Nucleus accumbens (tissue), 56 donors: ENCODE measurements at regions not wholly inside any gene's neighbourhood (a gene's known extent, or its start where the extent isn't known, plus 50 kb on each side); places are given as distances from the start of the nearest gene placed in this dataset.
"Not testable (repeated sequence)": the region's sequence is repeated elsewhere in the genome, so short reads cannot be mapped to it uniquely, and the experiment has no call there.

Source experiments
- DNase-seq, 56 donors: peaks; one replicate each; lab custom pipeline; 2025; lab: John Stamatoyannopoulos, UW

DNA sequence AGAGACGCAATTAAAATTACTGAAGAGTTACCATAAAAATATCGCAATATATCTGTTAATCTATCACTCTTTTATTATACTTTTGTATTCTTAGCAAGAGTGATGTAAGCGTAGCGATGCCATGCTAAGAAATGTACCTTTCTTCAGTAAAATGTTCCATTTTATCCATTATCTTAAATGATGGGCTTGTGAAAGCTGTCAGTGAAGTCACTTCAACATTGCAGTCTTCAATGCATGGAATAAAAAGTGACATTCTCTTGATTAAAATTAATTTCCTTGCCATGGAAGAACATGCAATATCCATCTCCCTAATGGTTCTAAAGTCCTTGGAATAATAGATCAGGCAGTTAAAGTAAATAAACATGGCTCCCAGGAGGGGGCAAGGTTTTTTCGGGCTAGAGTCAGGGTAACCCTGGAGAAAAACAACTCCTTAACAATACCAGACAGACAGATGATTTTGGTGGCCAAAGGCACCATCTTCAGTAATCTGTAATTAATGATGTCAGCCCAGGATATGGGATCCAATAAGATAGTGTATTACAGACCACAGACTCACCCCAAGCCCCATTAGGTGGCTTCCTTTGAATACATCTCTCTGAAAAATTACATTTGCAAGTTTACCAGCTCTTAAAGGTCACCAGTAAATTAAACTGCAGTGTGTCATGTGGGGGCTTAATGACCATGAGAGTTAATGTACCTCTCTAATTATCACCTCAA, 677.1 kb downstream of the DTWD2 start:
- no peak for DNase-seq

DNA sequence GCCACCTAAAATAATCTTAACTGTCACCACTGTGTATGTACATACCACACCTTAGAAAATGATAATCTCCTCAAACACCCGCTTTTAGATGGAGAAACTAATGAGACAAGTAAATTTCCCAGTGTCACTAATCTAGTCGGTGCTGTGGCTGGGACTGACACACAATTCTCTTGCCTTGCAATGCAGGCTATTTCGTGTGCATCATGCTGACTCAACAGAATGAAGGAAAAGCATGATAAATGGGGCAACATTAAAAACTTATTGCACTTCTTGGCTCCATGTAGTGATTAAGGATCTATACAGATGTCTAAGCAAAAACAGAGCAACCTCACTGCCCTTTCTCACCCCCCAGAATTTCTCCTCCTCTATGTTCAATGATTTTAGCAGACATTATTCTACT, 677.9 kb downstream of the DTWD2 start:
- DNase-seq, result no peak

- DNase-seq, result no peak
Measured at GRCh38 chr5:118303296-118303695, 685.1 kb downstream of the DTWD2 start.

DNA sequence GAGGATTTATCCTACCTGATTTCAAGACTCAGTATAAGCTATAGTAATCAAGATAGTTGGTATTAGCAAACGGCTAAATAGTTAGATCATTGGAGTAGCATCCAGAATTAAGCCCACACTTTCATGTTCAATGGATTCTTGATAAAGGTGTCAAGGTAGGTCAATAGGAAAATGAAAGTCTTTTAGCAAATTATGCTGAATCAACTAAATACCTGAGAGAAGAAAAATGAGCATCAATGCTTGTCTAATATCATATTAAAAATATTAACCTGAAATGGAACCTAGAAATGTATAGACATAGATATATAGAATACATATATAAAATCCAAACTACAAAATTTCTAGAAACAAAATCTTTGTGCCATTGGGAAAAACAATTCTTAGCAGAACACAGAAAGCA, 685.6 kb downstream of the DTWD2 start:
- no peak for DNase-seq

- no peak for DNase-seq
Measured at GRCh38 chr5:118301696-118302095, 686.7 kb downstream of the DTWD2 start.

GRCh38 chr5:118295045-118295444, 693.3 kb downstream of the DTWD2 start:
- no peak for DNase-seq

DNA sequence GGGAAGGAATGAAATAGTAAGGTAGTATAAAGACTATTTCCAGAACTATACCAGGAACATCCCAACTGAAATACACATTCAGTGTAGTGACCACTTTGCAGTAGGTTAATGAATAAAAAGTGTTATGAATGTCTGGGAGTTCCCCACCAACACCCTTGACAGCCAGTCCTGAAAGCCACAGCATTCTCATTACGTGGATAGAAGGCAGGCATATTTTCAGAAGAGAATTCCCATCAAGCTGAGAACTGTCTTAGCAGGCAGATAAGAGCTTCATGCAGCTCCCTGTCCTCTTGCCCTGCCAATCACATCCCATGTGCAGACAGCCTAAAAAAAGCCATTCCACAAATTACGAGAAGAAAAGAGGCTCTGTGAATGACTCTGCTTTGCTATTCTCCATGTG, 695.0 kb downstream of the DTWD2 start:
- no peak for DNase-seq

DNA sequence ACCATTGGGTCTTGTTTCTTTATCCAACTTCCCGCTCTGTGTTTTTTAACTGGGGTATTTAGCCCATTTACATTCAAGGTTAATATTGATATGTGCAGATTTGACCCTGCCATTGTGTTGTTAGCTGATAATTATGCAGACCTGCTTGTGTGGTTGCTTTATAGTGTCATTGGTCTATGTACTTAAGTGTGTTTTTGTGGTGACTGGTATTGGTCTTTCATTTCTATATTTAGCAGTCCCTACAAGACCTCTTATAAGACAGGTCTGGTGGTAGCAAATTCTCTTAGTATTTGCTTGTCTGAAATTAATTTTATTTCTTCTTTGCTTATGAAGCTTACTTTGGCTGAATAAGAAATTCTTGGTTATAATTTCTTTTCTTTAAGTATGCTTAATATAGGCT, 698.1 kb downstream of the DTWD2 start:
- no peak for DNase-seq

DNA sequence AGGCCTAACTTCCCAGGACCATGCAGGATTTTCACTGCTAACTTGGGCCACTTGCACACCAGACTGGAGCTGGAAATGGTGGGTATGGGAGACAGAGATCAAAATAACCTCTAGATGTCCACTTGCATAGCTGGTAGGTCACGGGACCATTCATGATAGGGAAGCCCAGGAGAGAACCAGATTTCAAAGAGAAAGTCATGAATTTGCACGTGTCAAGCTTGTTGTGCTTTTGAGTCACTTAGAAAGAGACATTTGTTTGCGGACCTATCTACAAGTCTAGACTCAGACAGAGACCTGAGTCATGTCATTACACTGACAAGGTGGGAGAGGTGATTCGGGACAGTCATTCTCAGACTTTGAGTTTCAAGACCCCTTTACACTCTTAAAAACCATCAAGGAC, 704.1 kb downstream of the DTWD2 start:
- DNase-seq, result not testable (repeated sequence)

GRCh38 chr5:118282480-118283038, 705.8 kb downstream of the DTWD2 start:
- not testable (repeated sequence) for DNase-seq

DNA sequence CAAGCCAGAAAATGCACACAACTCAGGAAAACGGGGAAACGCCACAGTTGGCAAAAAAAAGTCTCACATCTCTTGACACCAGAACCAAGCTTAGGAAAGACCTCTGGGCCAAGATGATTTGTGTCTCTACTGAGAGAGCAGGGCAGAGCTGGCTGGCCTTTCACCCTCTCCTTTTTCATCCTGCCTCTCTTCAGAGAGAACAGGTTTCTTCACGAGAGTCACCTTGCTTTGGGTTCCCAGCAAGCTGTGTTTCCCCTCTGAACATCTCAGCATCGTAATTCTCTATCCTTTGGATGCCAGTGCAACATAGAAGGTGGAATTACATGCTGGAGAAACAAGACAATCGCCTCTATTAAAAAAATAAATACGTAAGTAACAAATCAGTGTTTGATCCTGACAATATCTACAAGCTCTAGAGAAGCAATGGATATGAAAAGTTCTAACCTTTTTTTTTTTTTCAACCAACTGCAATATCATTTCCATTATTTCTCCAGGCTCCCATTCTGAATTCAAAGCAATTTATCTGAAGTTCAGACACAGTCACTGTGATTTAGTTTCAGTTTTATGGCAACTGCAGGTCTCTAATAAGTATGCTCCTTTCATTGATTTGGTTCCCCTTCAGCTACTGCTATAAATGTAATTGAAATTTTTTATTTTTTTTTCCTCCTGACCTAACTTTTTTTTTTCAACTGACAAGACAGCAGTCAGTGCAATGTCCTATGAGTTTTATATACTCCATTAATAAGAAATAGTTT, 708.6 kb downstream of the DTWD2 start:
- no peak for DNase-seq

- DNase-seq, result no peak
Measured at GRCh38 chr5:118270526-118270925, 717.8 kb downstream of the DTWD2 start.

DNA sequence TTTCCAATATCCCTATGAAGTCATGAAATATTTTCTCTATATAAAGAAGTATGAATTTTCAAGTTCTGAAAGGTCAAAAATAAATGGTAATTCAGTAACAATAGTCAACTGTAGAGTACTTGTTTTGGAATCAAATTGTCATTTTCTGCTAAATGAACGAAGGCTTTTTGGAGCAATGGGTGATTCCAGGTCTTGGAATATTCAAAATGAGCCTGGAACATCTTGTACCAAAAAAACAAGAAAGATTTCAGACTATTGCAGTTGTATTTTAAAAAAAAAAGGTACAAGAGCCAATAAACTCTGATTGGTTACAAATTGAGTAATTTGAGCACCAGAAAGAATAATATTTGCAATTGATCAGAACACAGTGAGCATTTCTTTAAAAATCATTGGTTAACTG, 730.1 kb downstream of the DTWD2 start:
- no peak for DNase-seq

DNA sequence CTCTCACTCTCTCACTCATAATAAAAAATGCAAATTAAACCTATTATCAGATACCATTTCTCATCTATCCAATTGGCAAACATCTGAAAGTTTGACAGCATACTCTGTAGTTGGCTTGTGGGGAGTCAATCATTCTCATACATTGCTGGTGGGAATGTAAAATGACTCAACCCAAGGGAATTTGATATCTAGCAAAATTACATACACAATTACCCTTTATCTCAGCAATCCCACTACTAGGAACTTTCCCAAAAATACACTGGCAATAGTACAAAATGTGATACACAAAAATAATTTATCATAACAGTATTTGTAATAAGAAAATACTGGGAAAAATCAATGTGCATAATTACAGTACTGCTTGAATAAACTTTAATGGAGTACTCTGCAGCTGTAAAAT, 731.3 kb downstream of the DTWD2 start:
- DNase-seq, result no peak

DNA sequence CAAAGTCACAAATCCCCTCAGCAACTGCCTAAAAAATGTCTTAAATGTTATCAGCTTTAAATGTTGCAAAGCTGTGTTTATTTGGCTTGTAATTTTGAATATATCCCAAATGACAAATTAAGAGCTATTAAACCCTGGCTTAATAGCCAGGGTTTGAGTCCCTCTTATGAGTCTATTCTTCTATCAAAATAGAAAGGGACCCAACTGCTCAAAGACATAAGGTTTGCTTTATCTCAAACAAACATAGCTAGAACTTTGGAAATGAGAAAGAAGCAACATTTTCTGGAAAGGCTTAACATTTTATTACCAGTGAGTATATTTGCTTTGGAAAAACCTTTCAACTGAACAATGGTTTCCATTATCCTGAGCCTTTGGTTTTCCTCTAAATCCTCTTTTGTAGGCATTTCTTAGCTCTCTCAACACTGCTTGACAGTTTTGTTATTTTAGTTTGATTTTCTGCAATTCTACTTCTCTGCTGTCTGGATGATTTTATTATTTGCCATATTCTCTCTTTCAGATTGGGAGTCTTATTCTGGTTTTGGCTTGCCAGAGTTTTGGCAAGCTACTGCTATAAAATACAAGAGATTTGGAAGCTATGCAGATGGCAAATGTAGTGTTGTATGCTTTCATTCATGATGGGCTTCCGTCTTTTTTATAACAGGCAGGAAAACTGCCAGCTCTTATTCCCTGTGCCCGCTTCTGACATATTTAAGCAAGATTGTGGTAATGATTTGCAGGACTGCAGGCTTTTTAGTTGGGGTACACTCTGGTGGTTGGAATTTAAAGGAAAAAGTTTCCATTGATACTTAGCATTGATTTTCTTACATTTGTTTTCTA, 734.9 kb downstream of the DTWD2 start:
- no peak for DNase-seq

- no peak for DNase-seq
Measured at GRCh38 chr5:118249386-118249785, 739.0 kb downstream of the DTWD2 start.

DNA sequence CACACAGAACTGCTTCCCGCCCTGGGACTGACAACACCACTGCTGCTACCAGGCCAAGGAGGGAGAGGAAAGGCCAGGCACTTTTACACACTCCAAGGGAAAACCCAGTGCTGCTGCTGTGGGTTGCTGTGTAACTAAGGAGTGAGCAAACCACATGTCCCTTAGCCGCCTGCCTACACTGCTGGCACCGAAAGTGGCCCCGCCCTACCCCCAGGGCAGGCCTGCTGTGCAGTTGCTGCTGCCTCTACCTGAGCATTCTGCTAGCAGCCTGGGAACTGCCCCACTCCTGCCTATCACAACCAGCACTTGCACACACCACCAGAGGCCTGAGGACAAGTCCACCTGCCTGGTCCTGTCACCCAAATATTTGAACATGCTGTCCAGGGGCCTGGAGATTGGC, 740.9 kb downstream of the DTWD2 start:
- no peak for DNase-seq

GRCh38 chr5:118243613-118244012, 744.7 kb downstream of the DTWD2 start:
- no peak for DNase-seq

DNA sequence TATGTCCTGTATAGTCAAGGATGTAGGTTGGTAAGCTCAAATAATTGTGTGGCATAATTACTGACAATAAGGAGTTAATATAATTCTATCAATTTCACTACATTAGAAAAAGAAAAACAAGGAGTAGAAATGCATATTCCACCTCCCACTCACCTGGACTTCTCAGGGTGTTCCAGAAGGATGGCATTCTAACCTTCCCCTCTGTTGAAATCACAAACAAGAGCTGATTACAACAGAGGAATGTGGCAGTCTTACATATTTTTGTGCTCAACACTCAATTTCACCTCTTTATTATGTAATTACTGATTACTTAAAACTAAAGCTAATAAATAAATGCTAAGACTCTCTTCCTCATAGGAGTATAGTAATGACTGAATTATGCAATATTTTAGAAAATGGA, 745.3 kb downstream of the DTWD2 start:
- no peak for DNase-seq

DNA sequence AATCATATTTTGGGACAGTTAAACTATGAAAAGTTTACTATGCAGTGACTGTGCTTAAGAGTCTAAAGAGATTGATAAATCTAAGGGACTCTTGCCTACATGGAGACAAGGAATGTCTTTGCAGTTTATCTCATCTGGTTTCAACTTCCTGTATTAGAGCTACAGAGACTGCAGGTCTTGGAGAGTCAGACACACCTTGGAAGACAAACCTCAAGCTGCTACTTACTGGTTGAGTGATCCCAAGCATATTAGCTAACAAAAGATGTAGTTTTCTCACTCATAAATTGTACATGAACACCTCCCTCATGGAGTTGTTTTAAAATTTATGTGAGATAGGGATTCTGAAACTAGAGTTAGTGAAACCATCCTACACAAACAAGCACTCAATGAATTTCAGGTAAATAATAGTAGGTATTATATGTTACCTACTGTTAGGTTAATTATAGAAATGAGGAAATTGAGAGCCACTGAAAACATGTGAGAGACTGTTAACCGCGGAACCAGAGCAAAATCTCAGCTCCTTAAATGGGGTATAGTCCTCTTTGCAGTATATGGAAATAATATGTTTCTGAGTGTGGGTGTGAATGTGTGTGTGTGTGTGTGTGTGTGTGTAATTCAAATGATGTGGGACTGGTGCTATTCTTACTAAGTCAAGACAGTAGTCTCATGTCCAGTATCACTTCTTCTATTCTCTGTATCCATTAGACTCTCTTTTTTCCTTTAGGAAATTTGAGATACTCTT, 752.1 kb downstream of the DTWD2 start:
- no peak for DNase-seq
